H1 (cell line): ENCODE measurements at regions not wholly inside any gene's neighbourhood (a gene's known extent, or its start where the extent isn't known, plus 50 kb on each side); places are given as distances from the start of the nearest gene placed in this dataset.

Experiments
- CTCF ChIA-PET: fragments of 300-600 bp; sonication (Branson Sonifier 250); formaldehyde crosslinking; loops from one replicate; lab custom pipeline; 2021; ENCODE audit not compliant: partially characterized antibody; lab: Charles Lee
- POLR2A ChIA-PET: fragments of 300-600 bp; sonication (Branson Sonifier 250); formaldehyde crosslinking; loops from one replicate; lab custom pipeline; 2021; ENCODE audit warnings: inconsistent platforms; ENCODE audit not compliant: partially characterized antibody; lab: Charles Lee
- DNase-seq, 2 experiments: peaks; one replicate each; pipeline versions ENCODE4 v3.0.0 to v3.0.0-alpha.2; 2010 to 2022; ENCODE audit warnings: low spot score in 2 of 2, low read depth in 1 of 2, mixed read lengths in 1 of 2
- FAIRE-seq: peaks from 2 replicates; lab custom pipeline; 2011; peaks lifted over from hg19 to GRCh38; lab: Jason Lieb, UNC
- H2AFZ ChIP-seq: 2 replicates; pipeline ENCODE4 v1.8.1; 2012; ENCODE audit warnings: low read length, inconsistent platforms
- H2AK5ac ChIP-seq: 2 replicates; pipeline ENCODE4 v1.6.1; 2013; ENCODE audit warnings: low read depth, low read length
- H2BK120ac ChIP-seq: replicated peaks from 2 replicates; pipeline ENCODE3; 2013; ENCODE audit warnings: low read depth, low read length, inconsistent platforms
- H2BK12ac ChIP-seq: 2 replicates; pipeline ENCODE4 v1.6.1; 2013; ENCODE audit warnings: low read depth, low read length
- H2BK15ac ChIP-seq: 2 replicates; pipeline ENCODE4 v1.6.1; 2013; ENCODE audit warnings: low read length
- H2BK20ac ChIP-seq: 2 replicates; pipeline ENCODE4 v1.6.1; 2013; ENCODE audit warnings: low read length
- H2BK5ac ChIP-seq: 2 replicates; pipeline ENCODE4 v1.6.1; 2013; ENCODE audit warnings: low read depth, low read length
- H3K14ac ChIP-seq: 2 replicates; pipeline ENCODE4 v1.6.1; 2013; ENCODE audit warnings: inconsistent platforms; ENCODE audit not compliant: insufficient read length
- H3K18ac ChIP-seq: 2 replicates; pipeline ENCODE4 v1.6.1; 2013; ENCODE audit warnings: low read length; ENCODE audit errors: extremely low read depth
- H3K23ac ChIP-seq: 2 replicates; pipeline ENCODE4 v1.6.1; 2013; ENCODE audit warnings: inconsistent platforms; ENCODE audit not compliant: insufficient read length
- H3K23me2 ChIP-seq: 2 replicates; pipeline ENCODE4 v1.6.1; 2013; ENCODE audit warnings: low read depth, low read length
- H3K27ac ChIP-seq: 2 replicates; pipeline ENCODE4 v1.6.1; 2011; ENCODE audit warnings: low read depth, low read length, inconsistent platforms
- H3K27me3 ChIP-seq, 4 experiments: replicated peaks in 1 of 4; 1 replicate in 1 of 4; 2 replicates in 3 of 4; pipeline versions ENCODE4 v1.6.1 to v1.8.1; 2011 to 2013; ENCODE audit warnings: low read length in 3 of 4, mild to moderate bottlenecking in 3 of 4, inconsistent platforms in 2 of 4, mixed read lengths in 2 of 4, moderate library complexity in 1 of 4; ENCODE audit not compliant: control insufficient read depth in 3 of 4, insufficient read depth in 3 of 4; ENCODE audit errors: extremely low read depth in 1 of 4
- H3K36me3 ChIP-seq, 4 experiments: 2 replicates each; pipeline versions ENCODE4 v1.6.1 to v1.8.1; 2011 to 2013; ENCODE audit warnings: mild to moderate bottlenecking in 4 of 4, low read length in 3 of 4, moderate library complexity in 2 of 4, control low read depth in 1 of 4, inconsistent platforms in 1 of 4; ENCODE audit not compliant: insufficient read depth in 4 of 4, control insufficient read depth in 2 of 4
- H3K4ac ChIP-seq: replicated peaks from 2 replicates; pipeline ENCODE3; 2013; ENCODE audit warnings: low read length, low read depth, mixed read lengths, inconsistent platforms; ENCODE audit not compliant: insufficient read length
- H3K4me1 ChIP-seq, 4 experiments: replicated peaks in 1 of 4; 1 replicate in 1 of 4; 2 replicates in 3 of 4; pipeline versions ENCODE4 v1.6.1 to v1.8.1; 2011 to 2013; ENCODE audit warnings: low read length in 3 of 4, inconsistent platforms in 2 of 4, mixed read lengths in 1 of 4; ENCODE audit not compliant: insufficient read depth in 4 of 4, control insufficient read depth in 3 of 4
- H3K4me2 ChIP-seq, 2 experiments: 2 replicates each; pipeline versions ENCODE4 v1.6.1 to v1.8.1; 2011 to 2013; ENCODE audit warnings: low read depth in 2 of 2, low read length in 2 of 2, control low read depth in 1 of 2, inconsistent platforms in 1 of 2, mild to moderate bottlenecking in 1 of 2; ENCODE audit not compliant: insufficient read depth in 1 of 2
- H3K4me3 ChIP-seq, 4 experiments: fragments of 200-600, 300-600 bp in 1 of 4; sonication (generic), shearing (Covaris generic), sonication (Bioruptor Twin) in 1 of 4; 2 replicates each; pipeline versions ENCODE4 v1.5.1 to v1.8.1; 2011 to 2016; ENCODE audit warnings: low read length in 4 of 4, low read depth in 3 of 4, control low read depth in 2 of 4, inconsistent platforms in 2 of 4, mild to moderate bottlenecking in 2 of 4, mixed read lengths in 1 of 4, moderate library complexity in 1 of 4; ENCODE audit not compliant: insufficient read depth in 2 of 4; ENCODE audit errors: extremely low read depth in 1 of 4
- H3K56ac ChIP-seq: replicated peaks from 2 replicates; pipeline ENCODE3; 2013; ENCODE audit warnings: low read depth, mild to moderate bottlenecking, mixed read lengths, low read length, inconsistent platforms; ENCODE audit not compliant: insufficient read length
- H3K79me1 ChIP-seq: 2 replicates; pipeline ENCODE4 v1.6.1; 2013; ENCODE audit warnings: low read depth, low read length, control low read depth
- H3K79me2 ChIP-seq, 2 experiments: 2 replicates each; pipeline versions ENCODE4 v1.6.1 to v1.8.1; 2012 to 2013; ENCODE audit warnings: low read length in 2 of 2, mild to moderate bottlenecking in 2 of 2, inconsistent platforms in 1 of 2; ENCODE audit not compliant: insufficient read depth in 2 of 2, control insufficient read depth in 1 of 2
- H3K9ac ChIP-seq, 4 experiments: replicated peaks in 1 of 4; 1 replicate in 1 of 4; 2 replicates in 3 of 4; pipeline versions ENCODE4 v1.6.1 to v1.8.1; 2011 to 2013; ENCODE audit warnings: low read depth in 3 of 4, low read length in 3 of 4, control low read depth in 2 of 4, mild to moderate bottlenecking in 2 of 4, moderate library complexity in 2 of 4, inconsistent platforms in 1 of 4; ENCODE audit errors: extremely low read depth in 1 of 4
- H3K9me3 ChIP-seq, 2 experiments: 2 replicates each; pipeline versions ENCODE4 v1.6.1 to v1.8.1; 2012 to 2013; ENCODE audit warnings: mild to moderate bottlenecking in 2 of 2, moderate library complexity in 2 of 2, control low read depth in 1 of 2, inconsistent platforms in 1 of 2, low read depth in 1 of 2, low read length in 1 of 2, mixed read lengths in 1 of 2; ENCODE audit not compliant: insufficient read depth in 2 of 2
- H4K20me1 ChIP-seq, 2 experiments: replicated peaks in 1 of 2; 2 replicates each; pipeline versions ENCODE3 to v1.8.1; 2011 to 2013; ENCODE audit warnings: inconsistent platforms in 2 of 2, low read length in 2 of 2, mild to moderate bottlenecking in 1 of 2; ENCODE audit not compliant: insufficient read depth in 2 of 2, control insufficient read depth in 1 of 2
- H4K5ac ChIP-seq: 2 replicates; pipeline ENCODE4 v1.6.1; 2013; ENCODE audit warnings: low read length, low read depth, mixed read lengths, inconsistent platforms; ENCODE audit not compliant: insufficient read length
- H4K8ac ChIP-seq: 2 replicates; pipeline ENCODE4 v1.8.0; 2013; ENCODE audit warnings: mild to moderate bottlenecking, moderate library complexity, low read length, inconsistent platforms; ENCODE audit not compliant: insufficient read depth; ENCODE audit errors: extremely low read depth
- H4K91ac ChIP-seq: replicated peaks from 2 replicates; pipeline ENCODE3; 2013; ENCODE audit warnings: low read length, mixed read lengths, inconsistent platforms; ENCODE audit not compliant: insufficient read length
- BACH1 ChIP-seq: IDR thresholded peaks from 2 replicates; pipeline ENCODE4 v1.6.1; 2012; ENCODE audit warnings: low read length, improper control_type of control experiment
- BRCA1 ChIP-seq: IDR thresholded peaks from 2 replicates; pipeline ENCODE4 v1.6.1; 2012; ENCODE audit warnings: low read depth, low read length, improper control_type of control experiment
- CTBP2 ChIP-seq: IDR thresholded peaks from 2 replicates; pipeline ENCODE4 v1.7.0; 2011; ENCODE audit warnings: borderline replicate concordance, mild to moderate bottlenecking, moderate library complexity, mixed read lengths, low read length; ENCODE audit not compliant: insufficient read depth, insufficient read length
- GABPA ChIP-seq: IDR thresholded peaks from 2 replicates; pipeline ENCODE4 v1.6.1; 2011; ENCODE audit warnings: mild to moderate bottlenecking, low read length, moderate library complexity, borderline replicate concordance; ENCODE audit not compliant: insufficient read depth
- HDAC2 ChIP-seq, 2 experiments: fragments of 300-600 bp in 1 of 2; sonication (generic) in 1 of 2; IDR thresholded peaks; 2 replicates each; pipeline ENCODE4 v1.6.1; 2011 to 2012; ENCODE audit warnings: low read depth in 2 of 2, low read length in 2 of 2, mild to moderate bottlenecking in 2 of 2, moderate library complexity in 2 of 2, borderline replicate concordance in 1 of 2, inconsistent platforms in 1 of 2
- NRF1 ChIP-seq: IDR thresholded peaks from 2 replicates; pipeline ENCODE4 v1.6.1; 2011; ENCODE audit warnings: mild to moderate bottlenecking, low read depth, low read length, improper control_type of control experiment
- RAD21 ChIP-seq, 2 experiments: IDR thresholded peaks in 1 of 2; conservative IDR thresholded peaks in 1 of 2; 2 replicates each; pipeline ENCODE4 v1.6.1; 2011; ENCODE audit warnings: low read depth in 2 of 2, low read length in 2 of 2, improper control_type of control experiment in 1 of 2, inconsistent platforms in 1 of 2, mild to moderate bottlenecking in 1 of 2, moderate library complexity in 1 of 2
- RFX5 ChIP-seq: IDR thresholded peaks from 2 replicates; pipeline ENCODE4 v1.6.1; 2011; ENCODE audit warnings: low read depth, low read length, improper control_type of control experiment, borderline replicate concordance
- SUZ12 ChIP-seq: fragments of 200-600 bp; sonication (generic); IDR thresholded peaks from 2 replicates; pipeline ENCODE4 v1.6.1; 2012; ENCODE audit warnings: mild to moderate bottlenecking, inconsistent platforms, low read length, moderate library complexity, mixed read lengths
- WGBS, 2 experiments: shearing (Covaris generic) in 1 of 2; methylation state at CpG; one replicate each; pipeline versions ENCODE4 v1.1.6 to v1.1.7; 2013 to 2015; ENCODE audit warnings: low lambda C conversion rate in 2 of 2, mixed read lengths in 2 of 2, inconsistent platforms in 1 of 2, low coverage in 1 of 2, missing lambda C conversion rate in 1 of 2; ENCODE audit not compliant: insufficient replicate concordance in 2 of 2, insufficient coverage in 1 of 2, insufficient read length in 1 of 2; ENCODE audit errors: extremely low coverage in 1 of 2, missing lambda C conversion rate in 1 of 2; 5-methylcytosine and 5-hydroxymethylcytosine counted together
- TF ChIP-seq, protein P1 (sequence below): IDR thresholded peaks from 2 replicates; pipeline ENCODE4 v1.6.1; 2011; ENCODE audit warnings: low read length, improper control_type of control experiment
- TF ChIP-seq, protein P2 (sequence below): IDR thresholded peaks from 2 replicates; pipeline ENCODE4 v1.6.1; 2012; ENCODE audit warnings: low read length, inconsistent platforms

GRCh38 chr7:79911420-79911819 lies 223.2 kb upstream of the GNAI1 start:
- Histone ChIP-seq H3K9ac (no peak overlapping the region), H3K36me3 (no peaks in the 10 kb centered on the region), H3K23ac (no peak overlapping the region), H4K20me1 (no peaks in the 10 kb centered on the region), H3K4me3 (no peak overlapping the region), H3K9me3 (peaks cover 5 to 7% of the 10 kb centered on the region in 2 experiments; a peak in 3 of 4 replicates), H3K4me1 (no peaks in the 10 kb centered on the region), H2BK15ac (no peak overlapping the region), H3K4me2 (no peak overlapping the region), H3K79me2 (no peaks in the 10 kb centered on the region), H2BK120ac (no peak overlapping the region), H3K56ac (no peak overlapping the region), H3K18ac (no peak overlapping the region), H2BK20ac (no peak overlapping the region), H3K79me1 (no peaks in the 10 kb centered on the region), H3K27me3 (no peaks in the 10 kb centered on the region), H2AFZ (no peak overlapping the region; the same call in 1 of the 2 replicates), H2BK12ac (no peak overlapping the region), H4K5ac (no peak overlapping the region), H4K8ac (no peak overlapping the region), H4K91ac (no peak overlapping the region), H3K23me2 (no peaks in the 10 kb centered on the region), H2BK5ac (no peak overlapping the region), H3K27ac (no peak overlapping the region), H3K14ac (no peak overlapping the region), H3K4ac (no peak overlapping the region), H2AK5ac (no peak overlapping the region)
- FAIRE-seq, result no peak
- ChIA-PET POLR2A (no interaction called here), CTCF (interaction anchor here (2.0 kb wide), 1 partner anchor 10 kb away, joined by 5 read pairs; no protein-coding TSS in a partner anchor)
- DNase-seq, result no peak
- WGBS, 2 experiments, result 97% methylated on average over 3 of the region's 3 CpGs; no CpG with 5 or more reads in 1 of the 2 experiments
- no peak for TF ChIP-seq GABPA
- TF ChIP-seq, protein P1, sequence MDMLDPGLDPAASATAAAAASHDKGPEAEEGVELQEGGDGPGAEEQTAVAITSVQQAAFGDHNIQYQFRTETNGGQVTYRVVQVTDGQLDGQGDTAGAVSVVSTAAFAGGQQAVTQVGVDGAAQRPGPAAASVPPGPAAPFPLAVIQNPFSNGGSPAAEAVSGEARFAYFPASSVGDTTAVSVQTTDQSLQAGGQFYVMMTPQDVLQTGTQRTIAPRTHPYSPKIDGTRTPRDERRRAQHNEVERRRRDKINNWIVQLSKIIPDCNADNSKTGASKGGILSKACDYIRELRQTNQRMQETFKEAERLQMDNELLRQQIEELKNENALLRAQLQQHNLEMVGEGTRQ, result no peak
- no peak for TF ChIP-seq BRCA1
- TF ChIP-seq CTBP2, result no peak
- TF ChIP-seq HDAC2 (IDR thresholded peaks at IDR 0.05; ENCODE audit: borderline replicate concordance in 1 of 2, low read depth in 2 of 2, low read length in 2 of 2), result no peak
- TF ChIP-seq, protein P2, sequence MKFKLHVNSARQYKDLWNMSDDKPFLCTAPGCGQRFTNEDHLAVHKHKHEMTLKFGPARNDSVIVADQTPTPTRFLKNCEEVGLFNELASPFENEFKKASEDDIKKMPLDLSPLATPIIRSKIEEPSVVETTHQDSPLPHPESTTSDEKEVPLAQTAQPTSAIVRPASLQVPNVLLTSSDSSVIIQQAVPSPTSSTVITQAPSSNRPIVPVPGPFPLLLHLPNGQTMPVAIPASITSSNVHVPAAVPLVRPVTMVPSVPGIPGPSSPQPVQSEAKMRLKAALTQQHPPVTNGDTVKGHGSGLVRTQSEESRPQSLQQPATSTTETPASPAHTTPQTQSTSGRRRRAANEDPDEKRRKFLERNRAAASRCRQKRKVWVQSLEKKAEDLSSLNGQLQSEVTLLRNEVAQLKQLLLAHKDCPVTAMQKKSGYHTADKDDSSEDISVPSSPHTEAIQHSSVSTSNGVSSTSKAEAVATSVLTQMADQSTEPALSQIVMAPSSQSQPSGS, result no peak
- no peak for TF ChIP-seq RFX5
- TF ChIP-seq BACH1, result no peak
- no peak for TF ChIP-seq RAD21 (IDR thresholded peaks at IDR 0.05 in 1 of 2, conservative IDR thresholded peaks at IDR 0.05 in 1 of 2; ENCODE audit: low read depth in 2 of 2, low read length in 2 of 2)
- TF ChIP-seq NRF1, result no peak
- TF ChIP-seq SUZ12, result no peak
